Ascending aorta (tissue), 2 donors: ENCODE measurements at regions not wholly inside any gene's neighbourhood (a gene's known extent, or its start where the extent isn't known, plus 50 kb on each side); places are given as distances from the start of the nearest gene placed in this dataset.

Experiments
- DNase-seq, 2 donors: peaks; one replicate each; pipeline ENCODE4 v3.0.0-alpha.2; 2019; ENCODE audit warnings: low spot score in 2 of 2
- H3K27ac ChIP-seq, 2 donors: fragments of 200-600 bp; sonication (generic); one replicate each; pipeline ENCODE4 v1.5.1; 2016 to 2017; ENCODE audit warnings: mild to moderate bottlenecking in 1 of 2
- H3K27me3 ChIP-seq: fragments of 200-600 bp; sonication (generic); one replicate; pipeline ENCODE4 v1.5.1; 2017
- H3K36me3 ChIP-seq, 2 donors: fragments of 200-600 bp; sonication (generic); one replicate each; pipeline ENCODE4 v1.5.1; 2016
- H3K4me1 ChIP-seq, 2 donors: fragments of 200-600 bp; sonication (generic); one replicate each; pipeline ENCODE4 v1.5.1; 2016 to 2017; ENCODE audit warnings: mild to moderate bottlenecking in 1 of 2
- H3K4me3 ChIP-seq, 2 donors: fragments of 200-600 bp; sonication (generic); one replicate each; pipeline ENCODE4 v1.5.1; 2016 to 2017; ENCODE audit warnings: mild to moderate bottlenecking in 1 of 2
- H3K9me3 ChIP-seq, 2 donors: fragments of 200-600 bp; sonication (generic); one replicate each; pipeline ENCODE4 v1.5.1; 2016
- CTCF ChIP-seq, 3 experiments: fragments of 200-600 bp in 2 of 3; fragments of 450-650 bp in 1 of 3; sonication (generic) in 2 of 3; IDR thresholded peaks; one replicate each; pipeline ENCODE4 v1.5.1; 2016 to 2019; ENCODE audit warnings: antibody characterized with exemption in 3 of 3, mild to moderate bottlenecking in 1 of 3, moderate library complexity in 1 of 3
- intact Hi-C: fragments of 100-400 bp; cut with DNase I; formaldehyde crosslinking; loops from one replicate; pipeline ENCODE4 v1.15.1; 2023

GRCh38 chr1:25051504-25051903 is 121.4 kb upstream of the RUNX3 start:
- Histone ChIP-seq H3K27ac (no peak overlapping the region), H3K27me3 (no peaks in the 10 kb centered on the region), H3K36me3 (no peaks in the 10 kb centered on the region), H3K4me3 (no peak overlapping the region), H3K9me3 (no peaks in the 10 kb centered on the region), H3K4me1 (no peaks in the 10 kb centered on the region)
- DNase-seq = no peak
- intact Hi-C loops = no loop called here
- TF ChIP-seq CTCF (IDR thresholded peaks at IDR 0.05) = no peak

GRCh38 chr1:25050165-25050564 is 120.1 kb upstream of the RUNX3 start:
- no peak for TF ChIP-seq CTCF (IDR thresholded peaks at IDR 0.05)

GRCh38 chr1:25049190-25049589 is 119.1 kb upstream of the RUNX3 start:
- no peak for TF ChIP-seq CTCF (IDR thresholded peaks at IDR 0.05)
- no peaks in the 10 kb centered on the region for H3K36me3 ChIP-seq
- no peak for DNase-seq
- H3K4me3 ChIP-seq = no peak overlapping the region
- H3K27me3 ChIP-seq = no peaks in the 10 kb centered on the region
- intact Hi-C loops = no loop called here
- no peaks in the 10 kb centered on the region for H3K4me1 ChIP-seq
- no peak overlapping the region for H3K27ac ChIP-seq
- no peaks in the 10 kb centered on the region for H3K9me3 ChIP-seq

More at GRCh38 chr1:25050165-25050564, 120.1 kb upstream of the RUNX3 start:
- H3K27ac ChIP-seq = no peak overlapping the region
- H3K4me1 ChIP-seq = no peaks in the 10 kb centered on the region
- no peak for DNase-seq
- no peaks in the 10 kb centered on the region for H3K9me3 ChIP-seq
- H3K27me3 ChIP-seq = no peaks in the 10 kb centered on the region
- intact Hi-C loops = no loop called here
- no peak overlapping the region for H3K4me3 ChIP-seq
- H3K36me3 ChIP-seq = no peaks in the 10 kb centered on the region

- Histone ChIP-seq H3K4me1 (no peaks in the 10 kb centered on the region), H3K27me3 (no peaks in the 10 kb centered on the region), H3K9me3 (no peaks in the 10 kb centered on the region), H3K4me3 (no peak overlapping the region), H3K27ac (no peak overlapping the region), H3K36me3 (no peaks in the 10 kb centered on the region)
- intact Hi-C loops = no loop called here
- no peak for DNase-seq
- TF ChIP-seq CTCF (IDR thresholded peaks at IDR 0.05) = no peak
These were observed 118.7 kb upstream of the RUNX3 start for GRCh38 chr1:25048728-25049127.

GRCh38 chr1:25047506-25048240 is 117.6 kb upstream of the RUNX3 start:
- H3K27ac ChIP-seq = no peak overlapping the region
- H3K9me3 ChIP-seq = no peaks in the 10 kb centered on the region
- intact Hi-C loops = no loop called here
- no peaks in the 10 kb centered on the region for H3K27me3 ChIP-seq
- H3K4me3 ChIP-seq = no peak overlapping the region
- no peaks in the 10 kb centered on the region for H3K4me1 ChIP-seq
- TF ChIP-seq CTCF (IDR thresholded peaks at IDR 0.05) = no peak
- no peak for DNase-seq
- no peaks in the 10 kb centered on the region for H3K36me3 ChIP-seq

- intact Hi-C loops = no loop called here
- TF ChIP-seq CTCF (IDR thresholded peaks at IDR 0.05) = no peak
- DNase-seq = no peak
These were observed 116.1 kb upstream of the RUNX3 start for GRCh38 chr1:25046194-25046532.

More at GRCh38 chr1:25046194-25046532, 116.1 kb upstream of the RUNX3 start:
- H3K27me3 ChIP-seq = no peaks in the 10 kb centered on the region
- H3K4me1 ChIP-seq = no peaks in the 10 kb centered on the region
- H3K9me3 ChIP-seq = no peaks in the 10 kb centered on the region
- H3K4me3 ChIP-seq = no peak overlapping the region
- H3K27ac ChIP-seq = no peak overlapping the region
- no peaks in the 10 kb centered on the region for H3K36me3 ChIP-seq
